Activated CD4-positive, alpha-beta T cell treated with anti-CD3 and anti-CD28 coated beads, Interleukin-2, amount 50 U/mL, for 24 hours (primary cell): ENCODE measurements at regions not wholly inside any gene's neighbourhood (a gene's known extent, or its start where the extent isn't known, plus 50 kb on each side); places are given as distances from the start of the nearest gene placed in this dataset.
"Not testable (repeated sequence)": the region's sequence is repeated elsewhere in the genome, so short reads cannot be mapped to it uniquely, and the experiment has no call there.

Source experiments
- DNase-seq, 2 donors: peaks; one replicate each; pipeline ENCODE4 v3.0.0-alpha.2; 2020; ENCODE audit warnings: low read depth in 1 of 2, low spot score in 1 of 2

DNA sequence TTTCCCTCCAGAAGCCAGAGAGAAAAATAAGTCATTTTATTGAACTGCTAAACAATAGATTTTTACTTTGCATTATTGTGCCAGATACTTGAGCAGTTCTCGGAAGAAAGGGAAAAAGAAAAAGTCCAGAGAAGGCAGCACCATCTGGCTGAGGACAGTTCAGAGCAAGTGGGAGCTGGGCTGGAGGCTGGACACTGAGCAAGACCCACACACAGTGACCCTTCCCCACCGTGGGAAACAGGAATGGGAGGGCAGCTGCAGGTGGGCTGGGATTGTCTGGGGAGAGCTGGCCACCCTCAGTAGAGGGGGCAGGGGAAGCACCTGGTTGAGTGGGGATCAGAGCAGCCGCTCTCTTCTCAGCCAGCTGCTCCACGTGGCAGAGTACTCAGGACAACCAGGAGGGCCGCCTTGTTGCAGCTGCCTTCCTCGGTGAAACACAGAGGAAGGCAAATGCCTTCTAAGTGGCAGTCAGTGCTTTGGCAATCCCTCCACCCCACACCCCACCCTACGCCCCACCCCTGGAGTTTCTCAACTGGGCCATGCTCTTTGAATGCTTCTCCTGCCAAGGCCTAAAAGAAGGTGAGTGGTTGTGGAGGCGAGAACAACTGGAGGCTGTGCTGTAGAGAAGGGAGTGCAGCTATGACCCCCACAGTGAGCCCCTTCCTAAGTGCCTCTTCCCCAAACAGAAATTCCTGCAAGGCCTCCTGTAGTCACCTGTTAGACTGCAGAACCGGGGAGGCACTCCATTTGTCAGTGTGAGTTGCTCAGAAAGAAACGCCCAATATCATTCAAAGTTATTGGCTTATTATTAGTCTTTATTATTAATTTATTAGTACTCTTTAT is 179.3 kb downstream of the ZIC5 start:
- no peak for DNase-seq

DNA sequence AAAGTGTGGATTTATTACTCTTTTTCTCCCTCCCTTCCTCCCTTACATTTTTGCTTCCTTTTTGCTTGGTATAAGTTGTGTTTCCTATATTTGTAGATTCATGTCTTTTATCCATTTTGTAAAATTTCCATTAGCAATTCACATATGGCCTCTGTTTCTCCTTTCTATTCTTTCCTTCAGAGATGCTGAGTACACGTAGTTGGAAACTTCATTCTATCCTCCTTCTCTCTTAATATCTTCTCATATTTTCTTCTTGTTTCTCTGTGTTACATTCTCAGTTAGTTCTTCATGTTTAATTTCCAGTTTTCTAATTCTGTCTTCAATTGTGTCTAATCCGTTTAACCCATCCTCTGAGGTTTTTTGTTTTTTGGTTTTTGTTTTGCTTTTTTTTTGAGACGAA is 188.9 kb downstream of the ZIC5 start:
- no peak for DNase-seq

- no peak for DNase-seq
These were observed 193.1 kb downstream of the ZIC5 start for GRCh38 chr13:99778500-99778899.

- DNase-seq, result no peak
These were observed 193.7 kb downstream of the ZIC5 start for GRCh38 chr13:99777873-99778272.

DNA sequence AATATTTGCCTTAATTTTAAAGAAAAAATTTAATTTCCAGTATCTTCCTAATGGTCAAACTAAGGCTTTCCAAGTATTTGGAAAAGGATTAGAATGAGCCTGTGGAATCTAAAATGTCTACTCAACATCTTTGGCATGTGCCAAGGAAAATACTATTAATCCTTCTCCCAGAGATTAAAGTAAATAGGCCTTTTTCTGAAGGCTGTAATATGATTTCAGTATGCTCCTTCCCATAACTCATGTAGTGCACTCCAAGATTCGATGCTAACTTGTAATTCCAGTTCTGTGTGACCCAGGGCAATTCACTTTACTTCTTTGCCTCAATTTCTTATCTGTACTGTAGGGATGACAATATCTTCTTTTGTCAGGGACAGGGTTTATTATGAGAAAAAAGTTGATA is 196.9 kb downstream of the ZIC5 start:
- DNase-seq, result no peak

DNA sequence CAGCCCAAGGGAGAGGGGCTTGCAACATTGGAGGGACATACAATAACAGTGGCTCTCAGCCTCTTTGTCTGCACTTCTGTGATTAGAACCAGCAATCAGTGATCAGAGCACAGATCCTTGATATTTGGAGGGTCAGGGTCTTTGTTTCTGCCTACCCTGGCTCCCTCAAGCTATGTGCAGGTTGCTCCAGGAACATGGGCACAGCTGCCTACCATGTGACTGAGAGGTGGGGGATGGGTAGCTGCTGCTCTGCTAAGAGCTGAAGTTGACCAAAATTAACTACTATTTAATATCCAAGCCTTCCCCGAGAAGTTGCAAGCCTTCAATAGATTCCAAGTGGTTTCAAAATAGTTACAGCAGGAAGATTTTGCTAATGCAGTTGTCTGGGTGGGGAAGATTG is 202.6 kb downstream of the ZIC5 start:
- no peak for DNase-seq

DNA sequence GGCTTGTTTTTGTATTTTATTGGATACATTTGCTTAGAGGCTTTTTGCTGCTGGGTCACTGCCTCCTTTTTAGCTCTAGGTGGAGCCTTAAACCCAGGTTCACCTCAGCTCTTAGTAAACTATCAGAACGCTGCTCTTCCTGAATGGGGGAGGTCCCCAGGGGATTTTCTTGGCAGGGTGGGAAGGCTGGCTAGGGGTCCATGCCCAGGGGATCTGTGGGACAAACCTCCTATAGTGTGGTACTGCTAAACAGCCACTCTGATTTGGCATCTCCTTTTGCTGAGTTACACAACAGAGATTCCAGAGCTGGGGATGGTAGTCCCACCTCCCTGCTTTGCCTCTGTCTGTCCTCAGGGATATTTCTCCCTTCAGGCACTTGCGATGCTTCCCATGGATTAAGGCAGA is 204.9 kb downstream of the ZIC5 start:
- no peak for DNase-seq

GRCh38 chr13:99765869-99766268 is 205.7 kb downstream of the ZIC5 start:
- no peak for DNase-seq

DNA sequence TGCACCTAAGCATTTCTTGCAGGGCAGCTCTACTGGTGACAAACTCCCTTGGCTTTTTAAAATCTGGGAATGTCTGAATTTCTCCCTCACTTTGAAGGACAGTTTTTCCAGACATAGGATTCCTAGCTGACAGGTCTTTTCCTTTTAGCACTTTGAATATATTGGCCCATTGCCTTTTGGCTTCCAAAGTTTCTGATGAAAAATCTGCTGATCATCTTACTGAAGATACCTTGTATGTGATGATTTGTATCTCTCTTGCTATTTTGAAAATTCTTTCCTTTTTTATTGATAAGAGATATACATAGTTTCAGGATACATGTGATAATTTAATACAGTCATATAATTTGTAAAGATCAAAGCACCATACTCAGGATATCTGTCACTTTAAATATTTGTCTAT is 211.1 kb downstream of the ZIC5 start:
- no peak for DNase-seq

DNA sequence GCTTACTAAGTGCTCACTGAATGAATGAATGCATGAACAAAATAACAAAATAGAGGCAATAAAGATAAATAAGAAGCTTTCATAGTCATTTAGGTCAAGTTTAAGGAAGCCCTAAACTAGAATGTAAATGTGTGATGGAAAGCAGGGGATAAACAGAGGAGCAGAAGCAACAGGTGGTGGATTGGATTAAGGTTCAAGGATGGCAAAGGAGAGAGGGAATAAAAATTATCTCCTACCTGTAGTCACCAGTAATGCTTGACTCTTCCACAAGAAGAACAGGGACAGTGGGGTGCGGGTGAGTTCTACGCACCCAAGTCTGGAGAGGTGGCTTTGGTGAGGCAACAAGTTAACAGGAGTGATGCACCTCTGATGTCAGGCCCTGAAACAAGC is 212.4 kb downstream of the ZIC5 start:
- no peak for DNase-seq

DNA sequence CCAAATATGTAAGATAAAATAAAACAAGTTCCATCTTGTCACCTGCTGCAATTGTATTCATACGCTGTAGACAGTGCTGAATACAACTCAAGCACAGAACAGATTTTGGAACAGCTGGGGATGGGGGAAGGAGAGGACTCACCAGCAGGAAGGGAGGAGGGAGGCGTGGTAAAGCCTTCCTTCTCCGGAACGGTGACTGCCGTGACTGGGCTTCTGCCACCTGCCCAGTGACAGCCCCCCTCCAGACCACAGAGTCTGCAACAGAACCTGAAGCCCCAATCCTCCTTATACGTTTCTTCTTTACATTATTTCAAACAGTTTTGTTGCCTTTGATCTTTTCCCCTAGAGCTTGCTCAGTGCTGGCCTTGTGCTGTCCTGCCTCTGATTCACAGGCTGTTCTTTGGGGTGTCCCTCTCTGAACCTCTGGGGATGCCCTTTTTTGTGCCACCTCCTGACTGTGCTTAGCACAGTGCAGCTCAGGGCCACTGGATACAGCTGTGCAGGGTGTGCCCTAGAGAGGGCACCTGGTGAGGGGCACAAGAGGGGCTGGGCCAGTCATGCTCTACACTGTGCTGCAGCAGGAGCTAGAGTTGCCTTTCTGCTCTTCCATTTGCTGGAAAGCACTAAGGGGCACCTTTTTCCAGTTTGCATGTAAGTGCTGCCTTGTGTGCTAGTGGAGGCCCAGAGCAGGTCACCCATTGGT is 213.0 kb downstream of the ZIC5 start:
- DNase-seq, result no peak

DNA sequence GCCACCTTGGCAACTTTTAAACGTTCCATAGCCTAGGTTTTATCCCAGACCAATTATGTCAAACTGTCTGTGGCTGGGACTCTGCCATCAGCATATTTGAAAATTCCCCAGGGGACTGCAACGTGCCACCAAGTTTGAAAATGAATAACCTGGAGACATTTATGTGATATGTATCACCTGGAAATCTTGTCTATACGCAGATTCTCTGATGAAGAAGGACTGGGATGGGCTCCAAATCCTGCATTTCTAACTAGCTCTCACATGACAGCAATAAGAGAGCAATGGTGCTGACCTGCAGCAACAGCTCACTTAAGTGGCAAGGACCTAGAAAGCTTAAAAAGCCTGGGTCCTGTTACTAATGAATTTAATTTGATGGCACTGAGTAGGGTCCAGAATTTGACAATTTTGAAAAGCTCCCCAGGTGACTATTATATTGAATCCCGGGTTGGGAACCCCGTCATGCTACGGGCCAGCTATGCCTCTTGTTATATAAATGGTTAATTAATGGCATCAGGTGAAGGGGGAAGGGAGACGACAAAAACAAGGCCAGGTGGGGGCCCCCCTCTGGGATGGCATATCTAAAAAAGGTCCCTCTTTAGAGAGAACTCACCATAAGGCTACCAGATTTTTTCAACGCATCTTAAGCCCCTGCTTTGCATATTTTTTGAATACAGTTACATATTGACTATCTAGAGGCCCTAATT is 213.7 kb downstream of the ZIC5 start:
- no peak for DNase-seq

- DNase-seq, result no peak
These were observed 215.3 kb downstream of the ZIC5 start for GRCh38 chr13:99756281-99756680.

- not testable (repeated sequence) for DNase-seq
These were observed 216.8 kb downstream of the ZIC5 start for GRCh38 chr13:99754750-99755149.

- DNase-seq, result no peak
These were observed 219.2 kb downstream of the ZIC5 start for GRCh38 chr13:99752373-99752772.

- no peak for DNase-seq
These were observed 219.9 kb downstream of the ZIC5 start for GRCh38 chr13:99751517-99752199.

- no peak for DNase-seq
These were observed 220.6 kb downstream of the ZIC5 start for GRCh38 chr13:99750951-99751350.

GRCh38 chr13:99749271-99750019 is 222.1 kb downstream of the ZIC5 start:
- no peak for DNase-seq

- DNase-seq, result no peak
These were observed 224.2 kb downstream of the ZIC5 start for GRCh38 chr13:99747403-99747710.

DNA sequence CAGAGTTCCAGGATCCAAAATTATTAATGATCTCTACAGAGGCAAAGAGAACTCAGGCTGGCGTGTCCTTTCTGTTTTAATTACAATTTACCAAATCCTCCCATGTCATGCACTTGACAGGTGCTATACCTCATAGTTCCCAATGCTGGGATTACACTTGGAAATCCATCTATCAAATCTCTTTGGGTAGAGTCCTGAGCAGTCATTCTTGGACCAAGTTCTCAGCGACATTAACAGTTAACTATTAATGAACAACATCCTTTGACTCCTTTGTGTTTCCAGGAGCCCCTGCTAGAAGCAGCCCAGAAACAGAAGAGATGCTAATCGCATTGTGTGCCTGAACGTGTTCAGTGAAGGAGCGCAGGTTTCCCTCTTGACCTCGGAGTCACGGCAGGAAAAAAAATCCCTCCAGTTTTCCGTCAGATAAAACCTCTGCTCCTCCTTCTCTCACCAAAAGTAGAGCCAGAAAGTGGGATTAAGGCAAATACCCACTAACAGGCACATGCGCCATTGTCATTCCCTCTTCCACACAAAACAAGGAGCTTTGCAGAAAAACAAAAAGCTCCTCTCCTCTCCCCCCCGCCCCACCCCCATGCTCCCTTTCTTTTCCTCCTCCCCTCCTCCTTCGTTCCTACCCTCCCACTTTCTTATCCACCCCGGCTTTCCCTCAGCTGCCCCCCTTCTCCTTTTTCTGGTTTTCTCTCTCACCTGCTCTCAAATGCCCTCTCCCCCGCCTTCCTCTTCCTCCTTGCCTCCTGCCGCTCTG is 224.7 kb downstream of the ZIC5 start:
- no peak for DNase-seq
